ENCODE measurements at regions not wholly inside any gene's neighbourhood (a gene's known extent, or its start where the extent isn't known, plus 50 kb on each side); places are given as distances from the start of the nearest gene placed in this dataset.

GRCh38 chr2:187266645-187267044 is 181.4 kb downstream of the CALCRL start:
- Histone ChIP-seq H4K20me1 (replicated peaks; ENCODE audit: insufficient read depth) (no peaks in the 10 kb centered on the region), H3F3A (replicated peaks; ENCODE audit: low read depth) (no peaks in the 10 kb centered on the region), H3K27ac (ENCODE audit: low read depth) (no peak overlapping the region), H3K4me3 (no peak overlapping the region), H3K4me2 (no peak overlapping the region), H3K36me3 (ENCODE audit: insufficient read depth) (no peaks in the 10 kb centered on the region), H2AFZ (no peak overlapping the region), H3K4me1 (ENCODE audit: insufficient read depth) (peaks cover 24% of the 10 kb centered on the region), H3K9me2 (ENCODE audit: insufficient read depth) (no peaks in the 10 kb centered on the region), H3K27me3 (ENCODE audit: insufficient read depth) (no peaks in the 10 kb centered on the region), H3K79me2 (replicated peaks; ENCODE audit: insufficient read depth) (no peaks in the 10 kb centered on the region)
- peaks cover 2% of the 10 kb centered on the region; the same call in 1 of the 3 replicates for H3K36me3 Mint-ChIP-seq (ENCODE audit: low read depth)
- peaks cover 3% of the 10 kb centered on the region for H3K27me3 Mint-ChIP-seq (ENCODE audit: insufficient read depth, low read depth, poor library complexity)
- TF ChIP-seq JUNB (IDR thresholded peaks at IDR 0.05; ENCODE audit: unreplicated experiment), result no peak
- TF ChIP-seq POLR2AphosphoS5 (IDR thresholded peaks at IDR 0.05; ENCODE audit: low read depth), result no peak
- TF ChIP-seq ZNF114 (CRISPR knock-in tag; IDR thresholded peaks at IDR 0.05), result no peak
- TF ChIP-seq REST (IDR thresholded peaks at IDR 0.05; ENCODE audit: unreplicated experiment), result no peak
- no peak for TF ChIP-seq ZNF331 (CRISPR knock-in tag; IDR thresholded peaks at IDR 0.05; ENCODE audit: low read depth)
- TF ChIP-seq STAT1 (IDR thresholded peaks at IDR 0.05; ENCODE audit: unreplicated experiment), result no peak
- TF ChIP-seq NANOG (IDR thresholded peaks at IDR 0.05; ENCODE audit: borderline replicate concordance), result no peak
- TF ChIP-seq EZH2phosphoT487 (IDR thresholded peaks at IDR 0.05; ENCODE audit: unreplicated experiment), result no peak
- no peak for TF ChIP-seq ETS1 (IDR thresholded peaks at IDR 0.05)
- no peak for TF ChIP-seq EZH2 (IDR thresholded peaks at IDR 0.05; ENCODE audit: low read depth, unreplicated experiment)
- no peak for TF ChIP-seq ZNF462 (CRISPR knock-in tag; IDR thresholded peaks at IDR 0.05)
- no peak for TF ChIP-seq CREB1 (CRISPR knock-in tag; IDR thresholded peaks at IDR 0.05; ENCODE audit: low read depth)
- TF ChIP-seq CTCF (conservative IDR thresholded peaks at IDR 0.05; ENCODE audit: low read depth in 2 of 2), result no peak
- H3K4me1 Mint-ChIP-seq, result peaks cover 35% of the 10 kb centered on the region
- no peak for ATAC-seq
- no peak overlapping the region for H3K4me3 Mint-ChIP-seq
- H3K9me3 Mint-ChIP-seq, result no peaks in the 10 kb centered on the region
- no peak for DNase-seq (ENCODE audit: low spot score)
- no peak overlapping the region for H3K27ac Mint-ChIP-seq

All from GM23338 (cell line).